ENCODE measurements at regions not wholly inside any gene's neighbourhood (a gene's known extent, or its start where the extent isn't known, plus 50 kb on each side); places are given as distances from the start of the nearest gene placed in this dataset.

GRCh38 chr4:14215116-14215770, 587.7 kb upstream of the BOD1L1 start:
- H3K4me1 ChIP-seq (ENCODE audit: control insufficient read depth, insufficient read depth, low read length): no peaks in the 10 kb centered on the region
- peaks cover 1% of the 10 kb centered on the region for H3K9me3 ChIP-seq (ENCODE audit: control insufficient read depth, insufficient read depth, low read length)
- H3K36me3 ChIP-seq (ENCODE audit: control insufficient read depth, insufficient read depth, low read length): no peaks in the 10 kb centered on the region
- DNase-seq (ENCODE audit: low read depth, low spot score): no peak
- 75% methylated on average over 2 of the region's 6 CpGs for WGBS (ENCODE audit: insufficient coverage, insufficient read length)
- no peak overlapping the region for H3K27ac ChIP-seq (ENCODE audit: low read length)
- H3K4me3 ChIP-seq (ENCODE audit: low read length): no peak overlapping the region
- no peaks in the 10 kb centered on the region for H3K27me3 ChIP-seq (ENCODE audit: control insufficient read depth, insufficient read depth, low read length)

GRCh38 chr4:14217401-14217800, 589.9 kb upstream of the BOD1L1 start:
- WGBS (ENCODE audit: insufficient coverage, insufficient read length): no CpG with 5 or more reads among the region's 3 CpGs
- no peaks in the 10 kb centered on the region for H3K36me3 ChIP-seq (ENCODE audit: control insufficient read depth, insufficient read depth, low read length)
- peaks cover 1% of the 10 kb centered on the region for H3K9me3 ChIP-seq (ENCODE audit: control insufficient read depth, insufficient read depth, low read length)
- H3K4me1 ChIP-seq (ENCODE audit: control insufficient read depth, insufficient read depth, low read length): no peaks in the 10 kb centered on the region
- no peak overlapping the region for H3K27ac ChIP-seq (ENCODE audit: low read length)
- DNase-seq (ENCODE audit: low read depth, low spot score): no peak
- no peaks in the 10 kb centered on the region for H3K27me3 ChIP-seq (ENCODE audit: control insufficient read depth, insufficient read depth, low read length)
- no peak overlapping the region for H3K4me3 ChIP-seq (ENCODE audit: low read length)

- no peak overlapping the region for H3K27ac ChIP-seq (ENCODE audit: low read length)
- WGBS (ENCODE audit: insufficient coverage, insufficient read length): no CpG with 5 or more reads among the region's 4 CpGs
- H3K27me3 ChIP-seq (ENCODE audit: control insufficient read depth, insufficient read depth, low read length): no peaks in the 10 kb centered on the region
- DNase-seq (ENCODE audit: low read depth, low spot score): no peak
- no peaks in the 10 kb centered on the region for H3K36me3 ChIP-seq (ENCODE audit: control insufficient read depth, insufficient read depth, low read length)
- no peaks in the 10 kb centered on the region; the same call in 1 of the 2 replicates for H3K9me3 ChIP-seq (ENCODE audit: control insufficient read depth, insufficient read depth, low read length)
- H3K4me3 ChIP-seq (ENCODE audit: low read length): no peak overlapping the region
- H3K4me1 ChIP-seq (ENCODE audit: control insufficient read depth, insufficient read depth, low read length): no peaks in the 10 kb centered on the region
Measured at GRCh38 chr4:14218641-14219040, 591.1 kb upstream of the BOD1L1 start.

GRCh38 chr4:14221176-14221575, 593.7 kb upstream of the BOD1L1 start:
- Histone ChIP-seq H3K4me3 (ENCODE audit: low read length) (no peak overlapping the region), H3K27ac (ENCODE audit: low read length) (no peak overlapping the region), H3K4me1 (ENCODE audit: control insufficient read depth, insufficient read depth, low read length) (no peaks in the 10 kb centered on the region), H3K27me3 (ENCODE audit: control insufficient read depth, insufficient read depth, low read length) (no peaks in the 10 kb centered on the region; the same call in 1 of the 2 replicates), H3K9me3 (ENCODE audit: control insufficient read depth, insufficient read depth, low read length) (no peaks in the 10 kb centered on the region), H3K36me3 (ENCODE audit: control insufficient read depth, insufficient read depth, low read length) (no peaks in the 10 kb centered on the region)
- DNase-seq (ENCODE audit: low read depth, low spot score): no peak
- WGBS (ENCODE audit: insufficient coverage, insufficient read length): no CpG with 5 or more reads among the region's 3 CpGs

- no peaks in the 10 kb centered on the region; the same call in 1 of the 2 replicates for H3K27me3 ChIP-seq (ENCODE audit: control insufficient read depth, insufficient read depth, low read length)
- H3K27ac ChIP-seq (ENCODE audit: low read length): no peak overlapping the region
- H3K4me1 ChIP-seq (ENCODE audit: control insufficient read depth, insufficient read depth, low read length): no peaks in the 10 kb centered on the region
- DNase-seq (ENCODE audit: low read depth, low spot score): no peak
- no peaks in the 10 kb centered on the region for H3K36me3 ChIP-seq (ENCODE audit: control insufficient read depth, insufficient read depth, low read length)
- no peak overlapping the region for H3K4me3 ChIP-seq (ENCODE audit: low read length)
- no peaks in the 10 kb centered on the region for H3K9me3 ChIP-seq (ENCODE audit: control insufficient read depth, insufficient read depth, low read length)
- WGBS (ENCODE audit: insufficient coverage, insufficient read length): no CpG with 5 or more reads among the region's 4 CpGs
Measured at GRCh38 chr4:14222377-14223029, 595.0 kb upstream of the BOD1L1 start.

GRCh38 chr4:14223461-14223860, 595.9 kb upstream of the BOD1L1 start:
- WGBS (ENCODE audit: insufficient coverage, insufficient read length): no CpG with 5 or more reads among the region's 1 CpG
- DNase-seq (ENCODE audit: low read depth, low spot score): no peak
- no peaks in the 10 kb centered on the region; the same call in 1 of the 2 replicates for H3K27me3 ChIP-seq (ENCODE audit: control insufficient read depth, insufficient read depth, low read length)
- H3K4me3 ChIP-seq (ENCODE audit: low read length): no peak overlapping the region
- H3K9me3 ChIP-seq (ENCODE audit: control insufficient read depth, insufficient read depth, low read length): no peaks in the 10 kb centered on the region
- H3K4me1 ChIP-seq (ENCODE audit: control insufficient read depth, insufficient read depth, low read length): no peaks in the 10 kb centered on the region
- H3K36me3 ChIP-seq (ENCODE audit: control insufficient read depth, insufficient read depth, low read length): no peaks in the 10 kb centered on the region
- no peak overlapping the region for H3K27ac ChIP-seq (ENCODE audit: low read length)

GRCh38 chr4:14225688-14226207, 598.2 kb upstream of the BOD1L1 start:
- no CpG with 5 or more reads among the region's 3 CpGs for WGBS (ENCODE audit: insufficient coverage, insufficient read length)
- Histone ChIP-seq H3K27ac (ENCODE audit: low read length) (no peak overlapping the region), H3K4me1 (ENCODE audit: control insufficient read depth, insufficient read depth, low read length) (no peaks in the 10 kb centered on the region), H3K27me3 (ENCODE audit: control insufficient read depth, insufficient read depth, low read length) (peaks cover 2% of the 10 kb centered on the region; the same call in 1 of the 2 replicates), H3K9me3 (ENCODE audit: control insufficient read depth, insufficient read depth, low read length) (no peaks in the 10 kb centered on the region), H3K4me3 (ENCODE audit: low read length) (no peak overlapping the region), H3K36me3 (ENCODE audit: control insufficient read depth, insufficient read depth, low read length) (no peaks in the 10 kb centered on the region)
- DNase-seq (ENCODE audit: low read depth, low spot score): no peak

GRCh38 chr4:14233126-14233525, 605.6 kb upstream of the BOD1L1 start:
- WGBS (ENCODE audit: insufficient coverage, insufficient read length): no CpG with 5 or more reads among the region's 1 CpG

GRCh38 chr4:14234307-14234706, 606.8 kb upstream of the BOD1L1 start:
- Histone ChIP-seq H3K9me3 (ENCODE audit: control insufficient read depth, insufficient read depth, low read length) (no peaks in the 10 kb centered on the region), H3K27ac (ENCODE audit: low read length) (no peak overlapping the region), H3K36me3 (ENCODE audit: control insufficient read depth, insufficient read depth, low read length) (no peaks in the 10 kb centered on the region)

More at GRCh38 chr4:14233126-14233525, 605.6 kb upstream of the BOD1L1 start:
- Histone ChIP-seq H3K4me1 (ENCODE audit: control insufficient read depth, insufficient read depth, low read length) (no peaks in the 10 kb centered on the region), H3K9me3 (ENCODE audit: control insufficient read depth, insufficient read depth, low read length) (no peaks in the 10 kb centered on the region), H3K36me3 (ENCODE audit: control insufficient read depth, insufficient read depth, low read length) (no peaks in the 10 kb centered on the region), H3K27me3 (ENCODE audit: control insufficient read depth, insufficient read depth, low read length) (peaks cover 2% of the 10 kb centered on the region; the same call in 1 of the 2 replicates), H3K27ac (ENCODE audit: low read length) (no peak overlapping the region), H3K4me3 (ENCODE audit: low read length) (no peak overlapping the region)
- DNase-seq (ENCODE audit: low read depth, low spot score): no peak

GRCh38 chr4:14236359-14236758, 608.8 kb upstream of the BOD1L1 start:
- no peak for DNase-seq (ENCODE audit: low read depth, low spot score)
- Histone ChIP-seq H3K9me3 (ENCODE audit: control insufficient read depth, insufficient read depth, low read length) (no peaks in the 10 kb centered on the region), H3K27ac (ENCODE audit: low read length) (no peak overlapping the region), H3K27me3 (ENCODE audit: control insufficient read depth, insufficient read depth, low read length) (no peaks in the 10 kb centered on the region), H3K4me3 (ENCODE audit: low read length) (no peak overlapping the region), H3K36me3 (ENCODE audit: control insufficient read depth, insufficient read depth, low read length) (no peaks in the 10 kb centered on the region), H3K4me1 (ENCODE audit: control insufficient read depth, insufficient read depth, low read length) (no peaks in the 10 kb centered on the region)
- WGBS (ENCODE audit: insufficient coverage, insufficient read length): 100% methylated on average over 1 of the region's 2 CpGs

More at GRCh38 chr4:14234307-14234706, 606.8 kb upstream of the BOD1L1 start:
- DNase-seq (ENCODE audit: low read depth, low spot score): no peak
- Histone ChIP-seq H3K4me1 (ENCODE audit: control insufficient read depth, insufficient read depth, low read length) (no peaks in the 10 kb centered on the region), H3K4me3 (ENCODE audit: low read length) (no peak overlapping the region), H3K27me3 (ENCODE audit: control insufficient read depth, insufficient read depth, low read length) (peaks cover under 1% of the 10 kb centered on the region; the same call in 1 of the 2 replicates)

All from iPS DF 6.9 (cell line).